ENCODE measurements at regions not wholly inside any gene's neighbourhood (a gene's known extent, or its start where the extent isn't known, plus 50 kb on each side); places are given as distances from the start of the nearest gene placed in this dataset.
"Not testable (repeated sequence)": the region's sequence is repeated elsewhere in the genome, so short reads cannot be mapped to it uniquely, and the experiment has no call there.

- no peak for TF ChIP-seq CTCF (IDR thresholded peaks at IDR 0.05; ENCODE audit: insufficient read depth, low read length, poor library complexity, severe bottlenecking)
- DNase-seq (ENCODE audit: low read depth): no peak
- no peaks in the 10 kb centered on the region for H3K36me3 ChIP-seq (ENCODE audit: control insufficient read depth, insufficient read depth, low read length)
- H3K27me3 ChIP-seq (ENCODE audit: control insufficient read depth, insufficient read depth, low read length): no peaks in the 10 kb centered on the region
- H3K4me3 ChIP-seq (ENCODE audit: low read depth, low read length): no peak overlapping the region
Observed at GRCh38 chr3:181493423-181493822, 218.3 kb upstream of the SOX2 start.

GRCh38 chr3:181488536-181488935, 223.2 kb upstream of the SOX2 start:
- DNase-seq (ENCODE audit: low read depth): no peak
- H3K27me3 ChIP-seq (ENCODE audit: control insufficient read depth, insufficient read depth, low read length): no peaks in the 10 kb centered on the region
- no peak for TF ChIP-seq CTCF (IDR thresholded peaks at IDR 0.05; ENCODE audit: insufficient read depth, low read length, poor library complexity, severe bottlenecking)

GRCh38 chr3:181487236-181487978, 224.3 kb upstream of the SOX2 start:
- Histone ChIP-seq H3K36me3 (ENCODE audit: control insufficient read depth, insufficient read depth, low read length) (no peaks in the 10 kb centered on the region), H3K27me3 (ENCODE audit: control insufficient read depth, insufficient read depth, low read length) (no peaks in the 10 kb centered on the region), H3K4me3 (ENCODE audit: low read depth, low read length) (no peak overlapping the region)
- DNase-seq (ENCODE audit: low read depth): no peak
- no peak for TF ChIP-seq CTCF (IDR thresholded peaks at IDR 0.05; ENCODE audit: insufficient read depth, low read length, poor library complexity, severe bottlenecking)

More at GRCh38 chr3:181488536-181488935, 223.2 kb upstream of the SOX2 start:
- Histone ChIP-seq H3K4me3 (ENCODE audit: low read depth, low read length) (no peak overlapping the region), H3K36me3 (ENCODE audit: control insufficient read depth, insufficient read depth, low read length) (no peaks in the 10 kb centered on the region)

GRCh38 chr3:181486141-181486885, 225.4 kb upstream of the SOX2 start:
- no peak for TF ChIP-seq CTCF (IDR thresholded peaks at IDR 0.05; ENCODE audit: insufficient read depth, low read length, poor library complexity, severe bottlenecking)
- no peaks in the 10 kb centered on the region for H3K36me3 ChIP-seq (ENCODE audit: control insufficient read depth, insufficient read depth, low read length)
- no peaks in the 10 kb centered on the region for H3K27me3 ChIP-seq (ENCODE audit: control insufficient read depth, insufficient read depth, low read length)
- H3K4me3 ChIP-seq (ENCODE audit: low read depth, low read length): no peak overlapping the region
- DNase-seq (ENCODE audit: low read depth): no peak

- no peak for TF ChIP-seq CTCF (IDR thresholded peaks at IDR 0.05; ENCODE audit: insufficient read depth, low read length, poor library complexity, severe bottlenecking)
- DNase-seq (ENCODE audit: low read depth): no peak
- Histone ChIP-seq H3K27me3 (ENCODE audit: control insufficient read depth, insufficient read depth, low read length) (no peaks in the 10 kb centered on the region), H3K4me3 (ENCODE audit: low read depth, low read length) (no peak overlapping the region), H3K36me3 (ENCODE audit: control insufficient read depth, insufficient read depth, low read length) (no peaks in the 10 kb centered on the region)
Observed at GRCh38 chr3:181484026-181484425, 227.7 kb upstream of the SOX2 start.

- not testable (repeated sequence) for H3K4me3 ChIP-seq (ENCODE audit: low read depth, low read length); H3K36me3 ChIP-seq (ENCODE audit: control insufficient read depth, insufficient read depth, low read length); H3K27me3 ChIP-seq (ENCODE audit: control insufficient read depth, insufficient read depth, low read length); DNase-seq (ENCODE audit: low read depth)
Observed at GRCh38 chr3:181475146-181475545, 236.6 kb upstream of the SOX2 start.

All from kidney epithelial cell (primary cell).